HG03432 (cell line): ENCODE measurements at regions not wholly inside any gene's neighbourhood (a gene's known extent, or its start where the extent isn't known, plus 50 kb on each side); places are given as distances from the start of the nearest gene placed in this dataset.
"Not testable (repeated sequence)": the region's sequence is repeated elsewhere in the genome, so short reads cannot be mapped to it uniquely, and the experiment has no call there.

Experiments
- ATAC-seq: cut with Tn5 transposase; IDR thresholded peaks from one replicate; pipeline ENCODE4 v1.9.1; 2021; ENCODE audit warnings: mild to moderate bottlenecking, moderate library complexity; ENCODE audit not compliant: unreplicated experiment

DNA sequence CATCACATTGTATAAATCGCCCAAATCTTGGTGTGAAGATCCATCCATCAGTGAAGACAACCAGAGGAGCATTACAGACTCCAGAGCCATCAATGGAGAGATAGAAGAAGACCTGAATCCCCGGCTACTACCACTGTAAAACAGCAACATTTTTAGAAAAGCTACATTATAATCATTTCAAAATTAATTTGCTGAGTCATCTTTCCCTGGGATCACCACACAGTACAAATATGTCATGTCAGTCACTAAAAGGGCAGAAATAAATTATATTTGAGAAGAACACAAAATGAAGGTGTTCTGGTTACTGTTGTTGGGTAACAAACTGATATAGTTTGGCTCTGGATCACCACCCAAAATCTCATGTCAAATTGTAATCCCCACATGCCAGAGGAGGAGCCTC lies 218.5 kb upstream of the STT3B start:
- no peak for ATAC-seq

GRCh38 chr3:31319332-31319731 lies 213.4 kb upstream of the STT3B start:
- ATAC-seq: no peak

- ATAC-seq: no peak
Observed at GRCh38 chr3:31321620-31322019, 211.1 kb upstream of the STT3B start.

DNA sequence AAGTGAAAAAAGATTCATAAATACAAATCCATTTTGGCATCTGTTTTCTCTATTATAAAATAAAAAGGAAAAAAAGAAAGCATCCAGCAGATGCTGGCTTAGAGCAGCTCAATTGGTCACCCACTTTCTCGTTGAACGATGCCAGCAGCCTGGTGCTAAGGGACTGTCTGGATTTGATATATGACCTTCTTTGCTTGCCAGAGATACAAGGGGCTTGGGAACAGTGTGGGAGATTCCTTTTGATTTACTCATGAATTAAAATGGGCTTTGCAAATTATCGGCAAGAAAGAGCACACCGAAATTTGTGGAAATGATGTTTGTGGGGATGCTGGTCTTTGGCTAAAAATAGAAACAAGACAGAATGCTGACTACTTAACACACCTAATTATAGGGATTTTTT lies 210.3 kb upstream of the STT3B start:
- ATAC-seq: no peak

GRCh38 chr3:31327826-31328357 lies 204.8 kb upstream of the STT3B start:
- ATAC-seq: not testable (repeated sequence)

DNA sequence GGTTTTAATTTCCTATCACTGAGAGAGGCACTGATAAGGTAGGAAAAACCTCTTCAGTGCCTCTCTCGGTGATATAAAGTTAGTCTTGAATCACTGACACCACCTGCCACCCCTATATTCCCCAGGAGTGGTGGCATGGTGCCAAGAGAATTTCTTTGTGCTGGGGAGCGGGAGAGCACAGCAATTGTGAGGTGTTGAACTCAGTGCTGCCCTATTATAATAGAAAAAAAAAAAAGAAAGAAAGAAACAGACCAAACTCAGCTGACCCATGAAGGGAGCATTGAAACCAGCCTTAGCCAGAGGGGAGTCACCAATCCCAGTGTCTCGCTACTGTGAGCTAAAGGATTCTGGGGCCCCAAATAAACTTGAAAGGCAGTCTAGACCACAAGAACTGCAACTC lies 201.4 kb upstream of the STT3B start:
- no peak for ATAC-seq

DNA sequence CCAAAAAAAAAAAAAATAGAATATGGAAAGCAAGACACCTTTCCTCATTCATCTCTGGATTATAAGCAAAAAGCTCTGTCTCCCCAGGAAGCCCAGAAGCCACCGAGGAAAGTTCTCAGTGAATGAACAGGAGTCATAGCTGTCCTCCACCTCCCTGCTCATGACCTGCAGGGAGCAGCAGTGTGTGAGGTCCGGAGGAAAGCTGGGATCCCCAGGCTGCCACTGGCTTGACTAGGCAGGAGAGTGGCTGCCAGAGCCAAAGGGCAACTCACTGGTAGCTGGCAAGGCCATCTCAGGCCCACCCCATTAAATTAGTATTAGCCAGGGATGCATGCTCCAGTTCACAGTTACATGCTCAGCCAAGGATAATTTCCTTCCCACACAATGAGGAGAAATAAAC lies 191.6 kb upstream of the STT3B start:
- ATAC-seq: no peak

GRCh38 chr3:31343075-31343474 lies 189.7 kb upstream of the STT3B start:
- ATAC-seq: no peak

- ATAC-seq: no peak
Observed at GRCh38 chr3:31345581-31345980, 187.1 kb upstream of the STT3B start.

- no peak for ATAC-seq
Observed at GRCh38 chr3:31346542-31346979, 186.2 kb upstream of the STT3B start.

DNA sequence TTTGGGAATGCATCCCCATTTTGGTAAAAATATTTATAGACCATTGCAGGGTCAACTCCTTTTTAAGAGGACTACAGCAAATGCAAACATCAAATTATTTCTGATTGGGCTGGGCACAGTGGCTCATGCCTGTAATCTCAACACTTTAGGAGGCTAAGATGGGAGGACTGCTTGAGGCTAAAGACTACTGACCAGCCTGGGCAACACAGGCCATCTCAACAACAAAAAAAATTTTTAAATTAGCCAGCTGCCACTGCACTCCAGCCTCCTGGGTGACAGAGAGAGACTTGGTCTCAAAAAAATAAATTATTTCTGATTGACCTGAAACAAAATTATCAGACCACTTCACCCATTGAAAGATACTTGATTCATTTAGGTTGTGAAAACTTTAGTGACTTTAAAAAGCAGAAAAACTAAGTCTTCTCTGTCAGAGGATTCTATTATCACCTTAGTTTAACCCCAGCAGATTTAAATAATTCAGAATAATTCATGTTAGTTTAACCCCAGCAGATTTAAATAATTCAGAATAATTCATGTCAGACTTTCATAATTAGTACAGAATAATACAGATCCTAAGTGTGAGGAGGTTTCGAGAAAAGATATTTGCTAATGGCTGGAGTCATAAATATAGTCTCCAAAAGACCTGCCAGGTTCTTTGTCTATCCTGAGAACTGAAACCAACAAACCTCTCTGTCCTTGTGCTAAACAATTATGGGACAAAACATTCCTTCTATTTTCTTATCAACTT lies 183.6 kb upstream of the STT3B start:
- no peak for ATAC-seq

DNA sequence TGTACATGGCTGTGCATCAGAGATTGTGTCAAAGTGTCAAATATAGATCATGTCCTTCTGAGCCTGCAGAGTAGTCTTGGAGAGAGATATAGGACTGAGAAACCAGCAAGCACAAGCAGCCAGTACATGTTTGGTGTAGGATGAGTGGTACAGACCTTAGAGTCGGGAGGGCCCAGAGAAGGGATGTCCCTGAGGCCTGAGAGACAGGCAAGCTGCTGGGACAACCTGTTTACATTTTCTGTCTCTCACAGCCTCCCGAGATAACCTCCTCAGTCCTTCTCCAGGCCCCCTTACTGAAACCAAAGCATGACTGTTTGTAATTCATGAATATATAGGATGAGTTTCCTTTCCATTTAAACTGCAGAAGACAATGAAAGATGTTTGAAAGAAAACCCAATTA lies 182.4 kb upstream of the STT3B start:
- no peak for ATAC-seq

- ATAC-seq: no peak
Observed at GRCh38 chr3:31352331-31352730, 180.4 kb upstream of the STT3B start.

DNA sequence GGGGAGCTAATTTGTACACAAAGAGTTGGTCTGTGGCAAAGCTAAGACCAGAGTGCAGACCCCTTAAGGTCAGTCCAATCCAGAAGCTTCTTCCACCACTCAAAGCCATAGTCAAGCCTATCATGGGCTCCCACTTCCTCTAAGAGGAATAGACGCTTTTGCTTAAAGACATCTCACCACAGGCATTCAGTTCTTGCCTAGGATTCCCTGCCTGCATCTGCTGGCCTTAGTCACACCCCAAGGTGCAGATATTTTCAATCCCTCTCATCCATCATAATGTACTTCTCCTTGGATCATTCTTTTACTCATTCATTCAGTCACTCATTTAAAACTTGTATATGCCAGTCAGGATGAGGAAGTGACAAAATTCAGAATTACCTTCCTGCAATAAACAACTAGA lies 179.6 kb upstream of the STT3B start:
- no peak for ATAC-seq

GRCh38 chr3:31354373-31354772 lies 178.4 kb upstream of the STT3B start:
- no peak for ATAC-seq

GRCh38 chr3:31355807-31356206 lies 176.9 kb upstream of the STT3B start:
- ATAC-seq: no peak

DNA sequence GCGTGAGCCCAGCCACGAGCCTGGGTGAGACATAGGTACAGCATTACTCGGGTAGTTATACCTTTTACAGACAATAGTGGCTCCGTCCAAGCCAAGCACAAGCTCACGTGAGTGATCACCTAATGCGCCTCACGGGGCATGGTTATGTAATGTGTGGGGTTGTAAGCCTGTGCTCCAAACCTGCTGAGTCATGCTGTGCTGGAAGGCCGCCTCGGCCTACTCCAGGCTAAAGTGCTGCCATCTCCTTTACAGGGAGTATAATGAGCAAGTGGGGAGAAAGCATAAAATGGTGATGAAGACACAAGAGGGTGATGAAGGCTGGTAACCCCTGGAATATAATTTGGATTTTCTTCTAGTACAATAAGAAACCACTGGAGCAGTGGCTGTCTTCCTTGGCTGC lies 175.8 kb upstream of the STT3B start:
- no peak for ATAC-seq

GRCh38 chr3:31357451-31357850 lies 175.3 kb upstream of the STT3B start:
- ATAC-seq: no peak

GRCh38 chr3:31358473-31359070 lies 174.2 kb upstream of the STT3B start:
- no peak for ATAC-seq

GRCh38 chr3:31361371-31362273 lies 171.1 kb upstream of the STT3B start:
- no peak for ATAC-seq

DNA sequence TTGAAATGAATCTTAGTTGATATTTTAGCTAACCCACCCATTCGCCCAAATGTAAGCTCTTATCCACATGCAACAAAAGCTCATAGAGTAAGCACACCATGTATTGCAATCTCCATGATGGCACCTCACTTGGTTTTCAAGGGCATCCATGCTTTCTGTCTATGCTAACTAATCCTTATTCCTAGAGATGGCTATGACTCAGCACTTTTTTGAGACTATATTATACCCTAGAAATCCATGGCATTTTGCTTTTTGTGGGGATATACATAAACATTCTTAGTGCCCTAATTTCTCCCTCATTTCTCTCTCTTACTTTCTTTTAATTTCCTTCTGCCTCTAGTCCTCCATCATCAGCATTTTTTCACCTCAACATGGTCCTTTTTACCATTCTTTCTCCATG lies 168.5 kb upstream of the STT3B start:
- no peak for ATAC-seq
